ENCODE measurements at regions not wholly inside any gene's neighbourhood (a gene's known extent, or its start where the extent isn't known, plus 50 kb on each side); places are given as distances from the start of the nearest gene placed in this dataset.

GRCh38 chr14:22268875-22269274, 320.1 kb downstream of the DAD1 start:
- no peak for TF ChIP-seq MTF2 (CRISPR knock-in tag; IDR thresholded peaks at IDR 0.05; ENCODE audit: borderline replicate concordance)
- TF ChIP-seq MTA3 (CRISPR knock-in tag; IDR thresholded peaks at IDR 0.05) = no peak
- no peak for TF ChIP-seq ZNF747 (CRISPR knock-in tag; IDR thresholded peaks at IDR 0.05; ENCODE audit: borderline replicate concordance)
- TF ChIP-seq CTCF (CRISPR knock-in tag; IDR thresholded peaks at IDR 0.05) = no peak

Data from HepG2 (cell line).